ENCODE measurements at regions not wholly inside any gene's neighbourhood (a gene's known extent, or its start where the extent isn't known, plus 50 kb on each side); places are given as distances from the start of the nearest gene placed in this dataset.

DNA sequence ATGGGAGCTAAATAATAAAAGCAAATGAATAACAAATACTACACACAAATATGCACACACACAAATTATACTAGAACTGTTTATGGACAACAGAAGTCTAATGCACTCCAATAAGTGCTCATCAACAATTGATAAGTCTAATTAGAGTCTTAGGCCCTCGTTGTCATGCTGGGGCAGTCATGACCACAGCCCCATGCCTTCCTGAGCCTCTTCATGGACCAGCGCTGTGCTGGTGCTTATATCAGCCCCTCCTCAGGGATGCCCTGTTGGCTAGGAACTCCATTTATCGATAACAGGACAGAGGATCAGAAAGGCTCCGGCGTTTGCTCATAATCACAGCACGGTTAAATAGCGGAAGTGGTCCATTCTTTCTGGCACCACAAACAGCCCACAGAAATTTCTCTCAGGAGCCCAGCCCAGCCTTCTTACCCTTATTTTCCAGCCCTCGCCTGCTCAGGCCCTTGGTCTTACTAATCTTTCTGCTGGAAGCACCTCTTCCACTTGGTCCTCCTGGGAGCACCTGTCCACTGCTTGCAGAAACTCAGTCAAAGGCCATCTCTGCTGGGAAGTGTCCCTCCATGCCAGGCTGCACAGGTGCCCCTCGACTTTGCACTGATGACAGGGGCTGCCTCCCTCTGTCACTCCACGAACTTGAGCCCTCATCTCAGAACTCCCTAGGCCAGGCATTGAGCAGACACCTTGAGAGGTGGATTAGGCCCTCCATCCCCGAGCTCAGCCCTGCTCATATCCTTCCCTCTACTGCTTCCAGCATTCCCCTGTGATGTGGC lies 500.2 kb upstream of the HS6ST1 start:
- no peak overlapping the region for H3K4me3 Mint-ChIP-seq
- H3K36me3 Mint-ChIP-seq (ENCODE audit: low read depth) = no peaks in the 10 kb centered on the region
- no peaks in the 10 kb centered on the region for H3K27me3 Mint-ChIP-seq (ENCODE audit: insufficient read depth)
- no peaks in the 10 kb centered on the region for H3K4me1 Mint-ChIP-seq (ENCODE audit: low read depth)
- intact Hi-C loops (cut with micrococcal nuclease) = no loop called here
- H3K27ac Mint-ChIP-seq = no peak overlapping the region
- no peaks in the 10 kb centered on the region for H3K9me3 Mint-ChIP-seq
- no peak for DNase-seq (ENCODE audit: low spot score)

DNA sequence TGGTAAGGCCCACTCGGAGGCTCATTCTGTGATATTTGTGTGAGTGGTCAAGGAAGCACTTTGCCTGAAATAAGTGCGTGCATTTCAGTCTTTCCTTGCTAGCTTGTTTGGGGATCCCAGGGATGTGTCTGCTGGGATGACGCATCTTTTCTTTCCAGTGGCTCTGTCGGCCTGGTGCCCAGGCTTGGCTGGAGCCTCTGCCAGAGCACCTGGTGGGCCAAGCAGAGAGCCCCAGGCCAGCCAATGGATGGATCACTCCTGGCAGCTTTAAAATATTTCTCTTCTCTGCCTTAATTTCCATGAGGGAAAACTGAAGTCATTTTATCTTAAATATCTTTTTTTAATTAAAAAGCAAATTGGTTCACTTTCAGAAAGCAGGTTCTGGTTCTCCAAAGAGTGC lies 501.8 kb upstream of the HS6ST1 start:
- intact Hi-C loops (cut with micrococcal nuclease) = no loop called here
- Mint-ChIP-seq H3K36me3 (ENCODE audit: low read depth) (no peaks in the 10 kb centered on the region), H3K4me3 (no peak overlapping the region), H3K27me3 (ENCODE audit: insufficient read depth) (no peaks in the 10 kb centered on the region), H3K27ac (no peak overlapping the region), H3K9me3 (peaks cover 6% of the 10 kb centered on the region), H3K4me1 (ENCODE audit: low read depth) (no peaks in the 10 kb centered on the region)
- DNase-seq (ENCODE audit: low spot score) = no peak

DNA sequence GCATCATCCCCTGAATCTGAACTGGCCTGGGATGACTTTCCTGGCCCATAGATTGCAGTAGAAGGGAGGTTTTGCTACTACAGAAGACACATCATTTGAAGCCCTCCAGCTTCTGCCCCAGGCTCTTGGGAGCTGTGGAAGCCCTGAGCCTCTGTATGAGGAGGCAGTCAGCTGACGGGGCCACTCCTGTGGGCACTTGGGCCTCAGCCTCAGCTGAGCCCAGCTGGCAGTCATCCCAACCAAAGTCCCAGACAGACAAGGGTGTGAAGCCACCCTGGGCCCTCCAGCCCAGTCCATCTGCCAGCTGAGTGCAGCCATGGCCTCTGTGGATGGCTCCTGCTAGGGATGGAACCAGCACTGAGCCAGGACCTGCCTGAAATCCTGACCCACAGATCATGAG lies 502.3 kb upstream of the HS6ST1 start:
- no peak overlapping the region for H3K4me3 Mint-ChIP-seq
- H3K27me3 Mint-ChIP-seq (ENCODE audit: insufficient read depth) = no peaks in the 10 kb centered on the region
- no peak overlapping the region for H3K27ac Mint-ChIP-seq
- DNase-seq (ENCODE audit: low spot score) = no peak
- no peaks in the 10 kb centered on the region for H3K36me3 Mint-ChIP-seq (ENCODE audit: low read depth)
- intact Hi-C loops (cut with micrococcal nuclease) = no loop called here
- peaks cover 6% of the 10 kb centered on the region for H3K9me3 Mint-ChIP-seq
- H3K4me1 Mint-ChIP-seq (ENCODE audit: low read depth) = no peaks in the 10 kb centered on the region

DNA sequence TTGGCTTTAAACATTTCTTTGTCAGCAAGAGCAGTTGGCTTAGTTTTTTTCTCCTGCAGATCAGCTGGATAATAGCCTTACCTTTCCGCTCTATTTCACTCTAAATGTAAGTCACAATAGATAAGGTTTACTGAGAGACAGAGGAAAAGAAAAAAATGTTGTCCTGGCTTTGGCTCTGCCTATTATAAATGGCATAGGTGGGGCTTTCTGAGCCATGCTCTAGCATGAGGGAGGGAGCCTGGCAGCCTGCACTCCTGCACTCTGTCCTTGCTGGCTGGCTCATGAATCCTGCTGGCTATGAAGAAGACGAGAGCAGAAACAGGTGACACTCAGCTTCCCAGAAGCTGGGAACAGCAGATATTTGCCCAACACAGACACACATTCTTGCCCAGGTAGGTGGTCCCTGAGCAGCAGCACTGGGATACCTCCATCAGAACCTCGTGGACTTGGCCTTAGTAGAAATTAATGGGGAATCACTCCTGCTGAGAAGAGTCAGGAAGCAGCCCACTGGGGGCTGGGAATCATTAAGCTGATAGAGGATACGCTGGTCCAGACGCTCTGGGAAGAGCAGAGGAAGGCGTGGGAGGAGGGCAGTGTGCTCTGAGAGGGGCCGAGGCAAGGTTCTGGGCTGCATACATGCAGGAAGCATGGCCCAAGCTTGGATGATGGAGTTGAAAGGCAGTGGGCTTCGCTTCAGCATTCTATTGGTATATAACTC lies 514.4 kb upstream of the HS6ST1 start:
- Mint-ChIP-seq H3K36me3 (ENCODE audit: low read depth) (no peaks in the 10 kb centered on the region), H3K27ac (no peak overlapping the region), H3K9me3 (no peaks in the 10 kb centered on the region), H3K4me3 (no peak overlapping the region), H3K4me1 (ENCODE audit: low read depth) (no peaks in the 10 kb centered on the region), H3K27me3 (ENCODE audit: insufficient read depth) (no peaks in the 10 kb centered on the region)
- intact Hi-C loops (cut with micrococcal nuclease) = no loop called here
- no peak for DNase-seq (ENCODE audit: low spot score)

DNA sequence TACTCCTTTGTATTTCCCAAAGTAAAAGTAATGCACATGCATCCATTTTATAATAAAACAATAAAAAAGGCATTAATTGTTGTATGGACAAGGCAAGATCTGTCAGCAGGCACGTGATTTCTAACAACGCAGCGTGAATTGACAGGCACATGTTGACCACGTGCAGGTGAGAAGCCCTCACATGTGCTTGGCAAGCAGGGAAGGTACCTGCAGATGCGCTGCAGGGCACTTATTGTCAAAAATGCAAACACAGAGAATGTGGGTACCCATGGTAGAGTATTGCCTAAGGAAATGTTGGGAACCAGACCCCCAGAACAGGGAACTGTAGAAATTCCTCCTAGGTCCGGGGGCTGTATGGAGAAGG lies 515.0 kb upstream of the HS6ST1 start:
- Mint-ChIP-seq H3K4me1 (ENCODE audit: low read depth) (no peaks in the 10 kb centered on the region), H3K4me3 (no peak overlapping the region), H3K27ac (no peak overlapping the region), H3K9me3 (no peaks in the 10 kb centered on the region), H3K36me3 (ENCODE audit: low read depth) (no peaks in the 10 kb centered on the region), H3K27me3 (ENCODE audit: insufficient read depth) (no peaks in the 10 kb centered on the region)
- intact Hi-C loops (cut with micrococcal nuclease) = no loop called here
- no peak for DNase-seq (ENCODE audit: low spot score)

DNA sequence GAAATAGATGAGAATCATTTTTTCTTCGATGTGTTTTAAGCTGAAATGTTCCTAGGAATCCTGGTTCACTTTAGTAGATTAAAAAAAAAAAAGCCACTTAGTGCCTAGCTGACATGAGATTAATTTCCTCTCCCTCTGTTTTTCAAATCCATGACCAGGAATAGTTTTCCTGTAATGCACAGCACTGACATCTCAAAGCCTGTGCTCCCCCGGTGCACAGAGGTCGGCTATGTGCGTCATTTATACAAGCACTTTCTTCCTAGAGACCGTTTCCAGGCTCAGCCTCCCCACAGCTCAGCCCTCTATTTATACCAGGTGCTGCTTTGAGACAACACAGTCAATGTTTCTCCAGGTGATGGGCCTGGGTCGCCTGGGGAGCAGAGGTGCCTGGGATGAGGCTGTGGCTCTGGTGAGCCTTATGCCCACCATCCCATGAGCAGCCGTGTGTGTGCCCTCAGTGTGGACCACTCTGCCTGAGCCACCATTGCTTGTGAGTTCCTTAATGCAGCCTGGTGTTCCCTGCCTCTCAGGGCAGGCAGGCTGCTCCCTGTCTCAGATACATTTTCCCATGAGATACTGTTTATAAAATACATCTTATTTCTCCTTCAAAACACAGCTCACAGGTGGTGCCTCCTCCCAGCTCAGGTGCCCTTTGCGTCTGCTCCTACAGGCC lies 515.7 kb upstream of the HS6ST1 start:
- intact Hi-C loops (cut with micrococcal nuclease) = no loop called here
- H3K36me3 Mint-ChIP-seq (ENCODE audit: low read depth) = no peaks in the 10 kb centered on the region
- no peak for DNase-seq (ENCODE audit: low spot score)
- H3K4me1 Mint-ChIP-seq (ENCODE audit: low read depth) = no peaks in the 10 kb centered on the region
- no peak overlapping the region for H3K27ac Mint-ChIP-seq
- H3K9me3 Mint-ChIP-seq = no peaks in the 10 kb centered on the region
- no peaks in the 10 kb centered on the region for H3K27me3 Mint-ChIP-seq (ENCODE audit: insufficient read depth)
- H3K4me3 Mint-ChIP-seq = no peak overlapping the region

DNA sequence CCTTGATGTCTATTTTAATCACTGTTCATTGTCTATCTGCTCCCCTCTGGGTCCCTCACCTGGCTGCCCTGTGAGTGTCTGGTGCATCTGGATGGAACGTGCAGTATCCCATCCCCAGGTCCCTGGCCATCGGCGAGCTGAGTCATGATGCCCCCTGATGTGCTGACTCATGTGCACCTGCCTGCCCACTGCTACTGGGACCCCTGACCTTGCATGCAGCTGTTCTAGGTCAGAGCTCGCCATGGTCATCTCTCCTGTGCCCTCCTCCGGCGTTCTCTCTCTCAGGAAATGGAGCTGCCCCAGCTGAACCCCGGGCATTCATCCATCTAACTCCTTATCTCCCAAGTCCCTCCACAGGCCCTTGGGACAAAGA lies 516.2 kb upstream of the HS6ST1 start:
- Mint-ChIP-seq H3K4me3 (no peak overlapping the region), H3K9me3 (no peaks in the 10 kb centered on the region), H3K36me3 (ENCODE audit: low read depth) (no peaks in the 10 kb centered on the region), H3K27ac (no peak overlapping the region), H3K4me1 (ENCODE audit: low read depth) (no peaks in the 10 kb centered on the region), H3K27me3 (ENCODE audit: insufficient read depth) (no peaks in the 10 kb centered on the region)
- DNase-seq (ENCODE audit: low spot score) = no peak
- intact Hi-C loops (cut with micrococcal nuclease) = no loop called here

DNA sequence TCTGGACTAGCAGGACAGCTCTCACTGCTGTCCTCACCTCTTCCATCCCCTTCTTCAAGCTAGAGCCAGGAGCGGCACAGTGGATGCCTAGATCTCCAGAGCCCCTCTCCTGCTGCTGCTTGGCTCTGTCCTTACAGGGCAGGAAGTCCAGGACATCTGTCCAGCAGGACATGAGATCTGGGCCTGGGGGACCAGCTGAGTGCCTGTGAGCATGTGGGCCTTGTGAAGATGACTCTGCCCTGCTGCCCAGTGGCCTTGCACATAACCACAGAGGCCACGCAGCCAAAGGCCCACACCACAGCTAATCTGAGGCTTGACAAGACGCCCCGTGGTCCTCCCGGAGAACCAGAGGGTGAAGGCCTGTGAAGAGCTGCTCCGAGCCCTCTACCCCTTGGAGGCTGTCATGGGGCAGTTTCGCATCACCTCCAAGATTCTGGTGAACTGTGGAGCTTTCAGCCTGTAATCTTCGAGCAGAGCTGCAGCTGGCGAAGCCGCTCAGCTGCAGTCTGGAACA lies 516.7 kb upstream of the HS6ST1 start:
- Mint-ChIP-seq H3K36me3 (ENCODE audit: low read depth) (no peaks in the 10 kb centered on the region), H3K4me1 (ENCODE audit: low read depth) (no peaks in the 10 kb centered on the region), H3K9me3 (no peaks in the 10 kb centered on the region), H3K27ac (no peak overlapping the region), H3K27me3 (ENCODE audit: insufficient read depth) (peaks cover under 1% of the 10 kb centered on the region), H3K4me3 (no peak overlapping the region)
- intact Hi-C loops (cut with micrococcal nuclease) = no loop called here
- no peak for DNase-seq (ENCODE audit: low spot score)

DNA sequence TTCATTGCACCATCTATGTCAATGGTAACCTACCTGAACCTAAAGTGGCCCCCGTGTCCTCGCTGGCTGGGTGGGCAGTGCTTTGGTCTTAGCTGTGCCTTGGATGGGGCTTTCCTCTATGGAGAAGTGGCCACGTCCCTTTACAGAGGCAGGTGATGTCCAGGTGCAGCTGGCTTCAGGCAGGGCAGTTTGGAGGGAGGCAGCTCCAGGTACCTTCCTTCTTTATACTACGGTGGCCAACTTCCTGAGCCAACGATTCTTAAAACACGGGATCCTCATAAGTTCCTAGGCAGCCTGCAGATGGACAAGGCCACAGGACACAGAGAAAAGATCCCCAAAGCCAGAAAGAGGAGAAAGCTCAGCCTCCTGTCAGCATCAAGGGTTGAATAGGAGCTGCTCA lies 517.3 kb upstream of the HS6ST1 start:
- intact Hi-C loops (cut with micrococcal nuclease) = no loop called here
- no peak for DNase-seq (ENCODE audit: low spot score)
- Mint-ChIP-seq H3K4me1 (ENCODE audit: low read depth) (no peaks in the 10 kb centered on the region), H3K27ac (no peak overlapping the region), H3K27me3 (ENCODE audit: insufficient read depth) (peaks cover 1% of the 10 kb centered on the region), H3K4me3 (no peak overlapping the region), H3K36me3 (ENCODE audit: low read depth) (no peaks in the 10 kb centered on the region), H3K9me3 (no peaks in the 10 kb centered on the region)

DNA sequence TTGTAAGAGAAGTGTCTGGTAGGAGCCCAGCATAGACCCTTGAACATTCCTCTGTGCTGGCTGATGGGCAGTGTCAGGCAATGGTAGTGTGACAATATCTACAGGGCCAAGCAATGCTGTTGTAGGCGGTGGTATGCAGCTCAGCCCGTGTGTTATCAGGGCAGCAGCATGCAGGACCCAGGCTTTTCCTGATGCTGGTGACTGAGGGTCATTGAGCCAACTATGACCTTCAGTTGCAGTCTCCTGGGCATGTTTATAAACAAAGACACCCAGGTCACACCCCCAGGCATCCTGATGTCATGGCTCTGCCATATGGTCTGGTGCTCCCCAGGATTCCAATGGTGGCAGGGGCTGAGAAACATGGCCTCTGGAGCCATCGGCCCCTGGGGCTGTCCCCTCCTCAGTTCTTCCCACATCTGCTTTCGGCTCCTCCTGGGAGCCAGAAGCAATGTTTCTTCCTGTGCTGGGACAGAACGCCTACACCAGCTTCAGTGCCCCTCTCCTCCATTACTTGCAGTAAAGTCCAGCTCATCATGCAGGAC lies 518.0 kb upstream of the HS6ST1 start:
- Mint-ChIP-seq H3K36me3 (ENCODE audit: low read depth) (no peaks in the 10 kb centered on the region), H3K4me3 (no peak overlapping the region), H3K9me3 (no peaks in the 10 kb centered on the region), H3K4me1 (ENCODE audit: low read depth) (no peaks in the 10 kb centered on the region), H3K27me3 (ENCODE audit: insufficient read depth) (peaks cover 1% of the 10 kb centered on the region), H3K27ac (no peak overlapping the region)
- no peak for DNase-seq (ENCODE audit: low spot score)
- intact Hi-C loops (cut with micrococcal nuclease) = no loop called here

DNA sequence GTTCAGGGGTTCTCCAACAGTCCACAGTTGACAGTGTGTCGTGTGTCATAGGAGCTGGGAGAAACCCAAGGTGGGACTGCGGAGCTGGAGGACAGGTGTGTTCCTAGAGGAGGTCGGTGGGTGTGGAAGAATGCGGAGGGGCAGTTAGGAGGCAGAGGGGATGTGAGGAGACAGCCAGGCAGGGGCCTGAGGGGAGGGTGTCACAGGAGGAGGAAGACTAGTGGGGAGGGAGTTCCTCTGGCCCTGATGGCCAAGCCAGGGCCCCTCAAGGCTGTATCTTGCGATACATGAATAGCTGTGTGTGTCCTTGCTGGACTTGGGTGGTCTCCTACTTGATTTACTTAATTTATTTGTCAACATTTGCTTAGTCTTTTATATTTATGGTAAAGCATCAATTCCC lies 519.6 kb upstream of the HS6ST1 start:
- Mint-ChIP-seq H3K27ac (no peak overlapping the region), H3K9me3 (no peaks in the 10 kb centered on the region), H3K4me3 (no peak overlapping the region), H3K4me1 (ENCODE audit: low read depth) (no peaks in the 10 kb centered on the region), H3K27me3 (ENCODE audit: insufficient read depth) (peaks cover 1% of the 10 kb centered on the region), H3K36me3 (ENCODE audit: low read depth) (no peaks in the 10 kb centered on the region)
- intact Hi-C loops (cut with micrococcal nuclease) = no loop called here
- no peak for DNase-seq (ENCODE audit: low spot score)

DNA sequence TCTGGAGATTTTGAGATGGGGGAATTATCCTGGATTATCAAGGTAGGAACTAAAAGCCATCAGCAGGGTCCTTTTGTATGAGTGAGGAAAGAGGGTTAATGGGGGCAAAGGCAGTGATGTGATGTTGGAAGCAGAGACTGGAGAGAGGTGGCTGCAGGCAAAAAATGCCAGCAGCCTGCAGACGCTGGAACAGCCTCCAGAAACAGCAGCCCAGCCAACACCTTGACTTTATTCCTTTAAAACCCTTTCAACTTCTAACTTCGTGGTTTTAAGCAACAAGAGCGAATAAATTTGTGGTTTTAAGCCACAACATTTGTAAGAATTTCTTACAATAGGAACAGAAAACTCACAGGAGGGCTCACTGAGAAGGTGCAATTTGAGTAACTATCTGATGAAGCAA lies 523.1 kb upstream of the HS6ST1 start:
- no peaks in the 10 kb centered on the region for H3K4me1 Mint-ChIP-seq (ENCODE audit: low read depth)
- no peaks in the 10 kb centered on the region for H3K36me3 Mint-ChIP-seq (ENCODE audit: low read depth)
- H3K27me3 Mint-ChIP-seq (ENCODE audit: insufficient read depth) = peaks cover 1% of the 10 kb centered on the region

DNA sequence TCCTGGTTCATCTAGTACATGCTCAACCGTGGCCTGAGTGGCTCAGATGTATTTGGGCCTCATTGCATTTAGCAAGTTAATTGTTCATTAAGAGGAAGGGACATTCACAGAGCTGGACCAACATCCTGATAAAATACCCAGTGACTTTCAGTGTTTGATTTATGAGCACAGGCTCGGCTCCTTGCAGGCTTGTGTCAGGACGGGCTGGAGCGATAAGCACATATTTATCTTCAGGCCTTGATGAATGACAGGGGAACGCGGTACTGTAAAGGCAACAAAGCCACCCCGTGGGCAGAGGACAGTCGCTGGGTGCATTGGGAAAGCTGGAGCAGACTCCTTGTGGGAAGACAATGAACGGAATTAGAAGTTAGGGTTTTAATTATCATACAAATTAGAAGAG lies 548.6 kb upstream of the HS6ST1 start:
- Mint-ChIP-seq H3K9me3 (no peaks in the 10 kb centered on the region), H3K36me3 (ENCODE audit: low read depth) (no peaks in the 10 kb centered on the region), H3K4me3 (no peak overlapping the region), H3K4me1 (ENCODE audit: low read depth) (no peaks in the 10 kb centered on the region), H3K27me3 (ENCODE audit: insufficient read depth) (no peaks in the 10 kb centered on the region), H3K27ac (no peak overlapping the region)
- intact Hi-C loops (cut with micrococcal nuclease) = no loop called here
- no peak for DNase-seq (ENCODE audit: low spot score)

More for the DNA sequence above, 523.1 kb upstream of the HS6ST1 start:
- H3K9me3 Mint-ChIP-seq = no peaks in the 10 kb centered on the region
- DNase-seq (ENCODE audit: low spot score) = no peak
- no peak overlapping the region for H3K27ac Mint-ChIP-seq
- no peak overlapping the region for H3K4me3 Mint-ChIP-seq
- intact Hi-C loops (cut with micrococcal nuclease) = no loop called here

All from activated T-helper 1 cell treated with anti-CD3 and anti-CD28 coated beads, Interleukin-12 subunit alpha, Interleukin-12 subunit beta, Interleukin-2, Interleukin-4 antibody, amounts not matched to agents 30 ng/mL and 10 ng/mL and 1 ng/mL, durations not matched to agents 14 hours and 24 hours and 36 hours (primary cell).